ENCODE measurements at regions not wholly inside any gene's neighbourhood (a gene's known extent, or its start where the extent isn't known, plus 50 kb on each side); places are given as distances from the start of the nearest gene placed in this dataset.

DNA sequence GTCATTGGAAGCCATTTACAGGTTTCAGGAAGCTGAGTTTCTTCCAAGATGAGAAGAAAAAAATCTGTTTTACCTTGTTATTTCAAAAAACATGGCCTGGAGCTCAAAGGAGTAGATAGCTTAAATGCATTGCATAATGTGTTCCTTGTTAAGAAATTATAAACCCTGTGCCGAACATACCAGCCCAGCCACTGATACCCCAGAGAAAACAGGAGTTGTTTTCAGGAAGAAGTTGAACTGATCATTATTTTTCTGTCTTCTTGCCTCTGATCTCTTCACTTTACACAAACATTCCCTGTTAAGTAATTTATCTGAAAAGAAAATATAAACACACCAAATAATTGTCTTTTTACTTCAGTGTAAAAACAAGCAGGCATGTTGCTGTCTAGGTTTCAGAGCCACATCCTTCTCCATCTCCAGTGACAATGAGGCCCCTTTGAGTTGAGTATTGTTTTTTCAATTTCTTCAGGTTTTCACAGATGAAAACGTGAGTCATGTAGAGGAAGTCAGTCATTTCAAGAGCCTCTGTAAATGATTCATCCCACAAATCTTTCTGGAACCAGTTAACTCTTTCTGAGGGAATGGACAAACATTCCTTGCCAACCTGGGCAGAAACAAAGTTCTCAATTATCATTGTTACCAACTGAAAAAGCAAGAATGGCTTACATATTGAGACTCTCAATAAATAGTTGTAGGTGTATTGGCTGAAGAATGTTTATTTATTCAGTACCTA is 244.2 kb downstream of the IPMK start:
- TF ChIP-seq CTCF (IDR thresholded peaks at IDR 0.05) (no peak), EZH2 (IDR thresholded peaks at IDR 0.05; ENCODE audit: borderline replicate concordance, insufficient read depth, low read depth, low read length, poor library complexity, severe bottlenecking) (no peak)
